Testis (tissue), 2 donors: ENCODE measurements at regions not wholly inside any gene's neighbourhood (a gene's known extent, or its start where the extent isn't known, plus 50 kb on each side); places are given as distances from the start of the nearest gene placed in this dataset.

Experiments used
- POLR2A ChIP-seq: fragments of 450-650 bp; IDR thresholded peaks from one replicate; pipeline ENCODE4 v1.6.1; 2017; ENCODE audit warnings: antibody characterized with exemption, mild to moderate bottlenecking, moderate library complexity
- TF ChIP-seq, protein P1 (sequence below), 3 experiments: fragments of 450-650 bp in 2 of 3; fragments of 200-600 bp in 1 of 3; sonication (generic) in 1 of 3; IDR thresholded peaks; one replicate each; pipeline ENCODE4 v1.5.1; 2016 to 2019; ENCODE audit warnings: antibody characterized with exemption in 3 of 3, mild to moderate bottlenecking in 2 of 3, moderate library complexity in 1 of 3

- TF ChIP-seq, protein P1, sequence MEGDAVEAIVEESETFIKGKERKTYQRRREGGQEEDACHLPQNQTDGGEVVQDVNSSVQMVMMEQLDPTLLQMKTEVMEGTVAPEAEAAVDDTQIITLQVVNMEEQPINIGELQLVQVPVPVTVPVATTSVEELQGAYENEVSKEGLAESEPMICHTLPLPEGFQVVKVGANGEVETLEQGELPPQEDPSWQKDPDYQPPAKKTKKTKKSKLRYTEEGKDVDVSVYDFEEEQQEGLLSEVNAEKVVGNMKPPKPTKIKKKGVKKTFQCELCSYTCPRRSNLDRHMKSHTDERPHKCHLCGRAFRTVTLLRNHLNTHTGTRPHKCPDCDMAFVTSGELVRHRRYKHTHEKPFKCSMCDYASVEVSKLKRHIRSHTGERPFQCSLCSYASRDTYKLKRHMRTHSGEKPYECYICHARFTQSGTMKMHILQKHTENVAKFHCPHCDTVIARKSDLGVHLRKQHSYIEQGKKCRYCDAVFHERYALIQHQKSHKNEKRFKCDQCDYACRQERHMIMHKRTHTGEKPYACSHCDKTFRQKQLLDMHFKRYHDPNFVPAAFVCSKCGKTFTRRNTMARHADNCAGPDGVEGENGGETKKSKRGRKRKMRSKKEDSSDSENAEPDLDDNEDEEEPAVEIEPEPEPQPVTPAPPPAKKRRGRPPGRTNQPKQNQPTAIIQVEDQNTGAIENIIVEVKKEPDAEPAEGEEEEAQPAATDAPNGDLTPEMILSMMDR (IDR thresholded peaks at IDR 0.05) = no peak
- TF ChIP-seq POLR2A = no peak
These were observed 299.9 kb downstream of the FAT3 start for GRCh38 chr11:92524542-92524941.
